ENCODE measurements at regions not wholly inside any gene's neighbourhood (a gene's known extent, or its start where the extent isn't known, plus 50 kb on each side); places are given as distances from the start of the nearest gene placed in this dataset.
"Not testable (repeated sequence)": the region's sequence is repeated elsewhere in the genome, so short reads cannot be mapped to it uniquely, and the experiment has no call there.

DNA sequence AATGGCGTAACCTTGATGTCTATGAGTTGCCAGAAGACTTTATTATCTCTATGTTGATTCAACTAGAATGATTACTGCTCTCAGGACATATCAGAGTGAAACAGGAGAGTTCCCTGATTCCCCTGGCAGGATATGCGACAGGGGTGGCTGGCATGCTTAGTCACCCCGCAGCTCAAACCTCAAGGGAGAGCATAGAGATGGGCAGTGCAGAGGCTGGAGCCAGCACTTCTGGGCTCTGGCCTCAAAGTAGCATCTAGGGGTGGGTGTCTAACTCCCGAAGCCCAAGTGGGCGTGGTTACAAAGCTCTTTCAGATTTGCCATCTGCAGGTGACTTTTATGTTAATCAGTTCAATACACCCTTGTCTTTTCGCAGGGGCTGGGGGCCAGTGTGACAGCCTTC lies 391.6 kb downstream of the ADCYAP1 start:
- DNase-seq (ENCODE audit: low spot score): no peak

DNA sequence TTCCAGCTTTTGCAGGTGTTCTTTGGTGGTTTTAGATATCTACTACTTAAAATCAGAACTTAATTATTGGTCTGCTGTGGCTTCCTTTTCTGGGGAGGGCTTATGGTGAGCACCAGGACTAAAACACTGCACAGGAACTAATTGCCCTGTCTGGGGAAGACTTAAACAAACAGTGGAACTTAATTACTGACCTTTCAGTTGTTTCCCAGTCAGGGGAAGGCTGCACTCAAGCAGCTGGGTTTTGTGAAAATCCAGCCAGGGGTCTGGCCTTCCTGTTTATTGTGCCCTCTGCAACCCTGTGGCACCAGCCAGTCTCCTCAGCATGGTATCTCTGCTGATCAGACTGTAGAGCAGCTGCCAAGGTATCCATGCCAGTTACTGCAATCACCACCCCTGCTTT lies 398.2 kb downstream of the ADCYAP1 start:
- DNase-seq (ENCODE audit: low spot score): no peak

- DNase-seq (ENCODE audit: low spot score): no peak
Observed at GRCh38 chr18:1304392-1304992, 399.8 kb downstream of the ADCYAP1 start.

DNA sequence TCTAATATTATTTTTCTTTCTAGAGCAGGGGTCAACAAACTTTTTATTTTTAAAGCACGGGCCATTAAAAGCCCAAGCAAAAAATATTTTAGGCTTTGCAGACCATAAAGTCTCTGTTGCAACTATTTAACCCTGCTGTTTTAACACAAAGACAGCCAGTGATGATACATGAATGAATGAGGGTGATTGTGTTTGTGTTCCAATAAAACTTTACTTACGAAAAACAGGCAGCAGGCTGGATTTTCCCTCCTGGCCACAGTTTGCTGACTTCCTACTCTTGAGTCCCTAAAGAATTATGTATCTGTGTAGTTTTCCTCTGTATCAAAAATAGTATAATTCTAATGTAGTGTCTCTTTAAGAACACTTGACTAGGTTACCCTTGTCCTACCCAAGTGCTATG lies 402.0 kb downstream of the ADCYAP1 start:
- no peak for DNase-seq (ENCODE audit: low spot score)

- DNase-seq (ENCODE audit: low spot score): no peak
Observed at GRCh38 chr18:1308686-1309085, 404.0 kb downstream of the ADCYAP1 start.

DNA sequence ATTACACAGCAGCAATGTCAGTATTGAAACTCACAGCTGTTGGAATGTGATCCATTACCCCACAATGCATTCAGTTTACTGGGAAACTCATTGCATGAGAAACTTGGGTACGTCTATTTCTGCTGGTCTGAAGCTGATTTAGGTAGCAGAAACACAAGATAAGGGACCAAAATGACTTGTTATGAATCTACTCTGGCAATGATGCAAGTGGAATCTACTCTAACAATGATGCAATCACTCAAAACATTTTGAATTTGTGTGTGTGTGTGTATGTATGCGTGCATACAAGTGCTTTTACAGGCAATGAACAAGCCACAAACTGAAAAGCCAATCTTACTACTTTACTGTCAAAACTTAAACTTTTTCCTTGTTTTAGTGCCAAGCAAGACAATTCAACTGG lies 406.7 kb downstream of the ADCYAP1 start:
- DNase-seq (ENCODE audit: low spot score): no peak

GRCh38 chr18:1335345-1335744 lies 430.7 kb downstream of the ADCYAP1 start:
- not testable (repeated sequence) for DNase-seq (ENCODE audit: low spot score)

DNA sequence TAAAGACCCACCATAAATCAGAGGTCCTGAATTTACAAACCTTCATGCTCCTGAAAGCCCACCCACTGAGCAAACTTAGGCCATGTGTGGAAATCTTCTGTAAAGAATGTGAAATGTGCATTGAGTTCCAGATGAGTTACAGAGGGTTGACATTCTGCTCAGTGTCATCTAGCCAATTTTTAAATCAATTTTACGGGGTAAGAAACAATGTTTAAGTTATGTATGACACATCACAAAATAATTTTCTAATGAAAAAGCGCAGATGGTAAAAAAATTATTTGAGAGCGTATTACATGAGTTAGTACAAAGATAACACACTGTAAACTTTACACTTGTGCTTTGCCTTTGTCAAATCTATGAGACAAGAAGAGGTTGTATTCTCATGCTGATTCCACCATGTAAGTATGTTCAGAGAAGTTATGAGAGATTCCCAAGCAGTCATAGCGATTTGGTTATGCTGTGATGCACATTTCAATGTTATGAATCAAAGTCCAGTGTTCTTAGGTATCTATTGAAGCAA lies 446.3 kb downstream of the ADCYAP1 start:
- DNase-seq (ENCODE audit: low spot score): no peak

- DNase-seq (ENCODE audit: low spot score): no peak
Observed at GRCh38 chr18:1353025-1353424, 448.4 kb downstream of the ADCYAP1 start.

DNA sequence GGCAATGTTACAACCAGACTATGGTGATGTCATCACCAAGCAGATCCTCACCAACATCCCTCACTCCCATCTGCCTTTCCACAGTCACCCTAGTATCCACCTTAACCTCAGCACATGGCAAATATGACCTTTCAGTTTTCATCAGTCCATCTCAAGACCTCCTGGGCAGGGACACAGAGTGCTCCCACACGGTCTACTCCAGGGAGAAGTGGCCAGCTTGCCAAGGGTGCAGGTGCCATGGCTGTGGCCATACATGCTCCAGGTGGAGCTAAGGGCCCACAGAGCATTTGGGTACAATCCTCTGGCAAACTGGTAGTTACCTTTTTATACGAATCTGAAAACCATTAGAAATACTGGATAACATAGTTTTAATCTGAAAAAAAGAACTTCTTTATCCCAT lies 453.1 kb downstream of the ADCYAP1 start:
- no peak for DNase-seq (ENCODE audit: low spot score)

DNA sequence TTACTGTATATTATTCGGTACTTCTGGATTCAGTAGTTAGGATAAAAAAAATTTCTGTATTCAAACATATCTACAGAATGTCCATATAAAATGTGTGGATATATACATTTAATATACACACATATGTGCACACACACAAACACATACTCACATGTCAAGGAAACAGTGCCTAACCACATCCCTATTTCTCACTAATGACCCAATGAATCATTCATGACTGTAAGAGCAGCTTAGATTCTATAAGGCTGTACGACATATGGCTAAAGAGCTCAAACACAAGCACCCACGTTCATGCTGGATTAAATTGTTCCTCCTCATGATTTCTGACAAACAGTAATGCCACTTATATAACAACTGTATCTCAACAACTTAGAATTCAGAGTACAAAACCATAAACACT lies 457.3 kb downstream of the ADCYAP1 start:
- DNase-seq (ENCODE audit: low spot score): no peak

DNA sequence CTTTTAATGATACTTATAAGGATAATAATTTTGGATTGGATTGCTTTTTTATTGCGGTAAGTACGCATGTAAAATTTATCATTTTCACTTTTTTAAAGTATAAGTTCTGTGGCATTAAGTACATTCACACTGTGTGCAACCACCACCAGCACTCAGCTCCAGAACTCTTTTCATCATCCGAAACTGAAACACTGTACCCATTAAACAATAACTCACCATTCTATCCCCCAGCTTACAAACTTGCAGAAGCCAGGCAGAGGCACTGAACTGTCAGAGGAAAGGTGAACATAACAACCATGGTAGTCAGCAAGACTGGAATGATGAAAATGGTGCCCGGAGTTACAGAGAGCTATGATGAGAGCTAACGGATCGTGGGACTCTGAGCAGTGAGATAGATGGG lies 465.9 kb downstream of the ADCYAP1 start:
- DNase-seq (ENCODE audit: low spot score): no peak

DNA sequence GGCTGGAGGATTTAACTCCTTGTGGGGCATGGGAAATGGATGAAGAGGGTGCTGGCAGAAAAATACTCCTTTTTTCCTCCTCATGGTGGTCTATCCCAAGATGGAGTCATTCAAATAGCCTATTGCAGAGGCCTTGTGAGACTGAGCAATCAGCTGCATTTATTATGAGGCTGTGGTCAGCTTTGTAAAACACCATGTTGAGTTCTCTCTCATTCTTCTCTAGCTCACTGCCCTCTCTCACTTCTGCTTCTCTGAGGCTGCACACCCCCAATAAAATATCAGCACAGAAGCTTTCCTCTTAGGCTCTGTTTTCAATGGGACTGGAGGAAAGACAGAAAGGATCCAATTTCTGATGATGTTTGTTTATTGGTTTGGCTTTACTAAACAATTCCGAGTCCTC lies 467.1 kb downstream of the ADCYAP1 start:
- no peak for DNase-seq (ENCODE audit: low spot score)

GRCh38 chr18:1383465-1383864 lies 478.8 kb downstream of the ADCYAP1 start:
- no peak for DNase-seq (ENCODE audit: low spot score)

DNA sequence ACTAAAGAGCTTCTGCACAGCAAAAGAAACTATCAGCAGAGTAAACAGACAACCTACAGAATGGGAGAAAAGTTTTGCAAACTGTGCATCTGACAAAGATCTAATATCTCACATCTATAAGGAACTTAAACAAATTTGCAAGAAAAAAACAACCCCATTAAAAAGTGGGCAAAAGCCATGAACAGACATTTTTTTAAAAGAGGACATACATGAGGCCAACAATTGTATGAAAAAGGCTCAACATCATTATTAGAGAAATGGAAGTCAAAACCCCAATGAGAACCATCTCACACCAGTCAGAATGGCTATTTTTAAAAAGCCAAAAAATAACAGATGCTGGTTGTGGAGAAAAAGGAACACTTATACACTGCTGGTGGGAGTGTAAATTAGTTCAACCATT lies 483.8 kb downstream of the ADCYAP1 start:
- DNase-seq (ENCODE audit: low spot score): not testable (repeated sequence)

DNA sequence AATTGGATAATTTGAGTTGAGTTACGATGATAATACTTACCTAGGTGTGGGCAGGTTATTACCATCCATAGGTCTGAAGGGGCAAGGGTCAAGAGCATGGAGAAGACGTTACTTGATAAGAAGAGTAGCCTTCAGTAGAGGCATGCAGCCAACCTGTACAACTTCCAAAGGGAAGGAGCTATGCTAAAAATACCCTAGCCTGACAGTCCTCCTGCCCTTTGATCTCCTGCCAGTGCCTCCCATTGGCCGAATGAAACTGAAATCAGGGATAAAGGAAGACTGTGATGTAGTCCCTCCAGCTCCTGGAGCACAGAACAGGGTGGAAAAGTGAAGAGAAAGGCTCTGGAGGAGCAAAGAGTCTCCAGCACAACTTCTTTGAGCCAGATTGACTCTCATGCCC lies 487.4 kb downstream of the ADCYAP1 start:
- no peak for DNase-seq (ENCODE audit: low spot score)

DNA sequence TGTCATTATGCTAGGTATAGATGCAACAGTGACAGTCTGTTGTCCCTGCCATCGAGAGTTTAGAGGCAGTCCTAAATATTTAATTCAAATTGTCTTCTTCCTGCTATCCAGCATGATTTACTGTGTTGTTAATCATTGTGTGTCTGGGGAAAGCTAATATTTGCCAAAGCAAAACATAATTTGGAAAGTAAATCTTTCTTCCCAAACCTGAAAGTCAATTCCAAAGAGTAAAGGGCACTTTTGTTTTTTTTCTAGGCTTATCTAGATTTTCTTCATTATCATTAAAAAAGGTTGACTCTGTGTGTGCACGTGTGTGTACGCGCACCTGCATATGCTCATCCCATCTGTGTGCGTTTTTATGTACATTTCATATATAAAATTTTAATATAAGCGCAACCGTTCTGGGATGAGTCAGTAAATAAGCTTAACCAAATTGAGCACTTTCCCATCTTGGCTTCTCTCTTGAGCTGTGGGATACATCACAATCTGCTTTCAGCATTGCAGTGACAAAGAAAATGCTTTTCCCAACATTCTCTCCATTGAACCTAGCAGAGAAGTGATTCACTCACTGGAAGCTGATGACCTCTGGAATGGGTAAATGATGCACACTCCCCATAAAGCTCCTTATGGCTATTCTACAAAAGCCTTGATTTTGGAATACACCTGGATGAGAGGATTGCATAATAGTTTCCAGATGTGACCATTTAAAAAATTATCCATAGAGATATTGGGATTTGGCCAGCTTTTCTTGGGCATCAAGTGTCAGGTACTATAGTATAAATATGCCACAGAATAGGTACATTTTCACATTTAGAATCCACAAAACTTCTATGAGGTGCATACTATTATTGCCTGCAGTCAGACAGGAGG lies 488.4 kb downstream of the ADCYAP1 start:
- no peak for DNase-seq (ENCODE audit: low spot score)

GRCh38 chr18:1393929-1394328 lies 489.3 kb downstream of the ADCYAP1 start:
- DNase-seq (ENCODE audit: low spot score): no peak

- DNase-seq (ENCODE audit: low spot score): no peak
Observed at GRCh38 chr18:1394426-1394825, 489.8 kb downstream of the ADCYAP1 start.

- no peak for DNase-seq (ENCODE audit: low spot score)
Observed at GRCh38 chr18:1394966-1395365, 490.3 kb downstream of the ADCYAP1 start.

DNA sequence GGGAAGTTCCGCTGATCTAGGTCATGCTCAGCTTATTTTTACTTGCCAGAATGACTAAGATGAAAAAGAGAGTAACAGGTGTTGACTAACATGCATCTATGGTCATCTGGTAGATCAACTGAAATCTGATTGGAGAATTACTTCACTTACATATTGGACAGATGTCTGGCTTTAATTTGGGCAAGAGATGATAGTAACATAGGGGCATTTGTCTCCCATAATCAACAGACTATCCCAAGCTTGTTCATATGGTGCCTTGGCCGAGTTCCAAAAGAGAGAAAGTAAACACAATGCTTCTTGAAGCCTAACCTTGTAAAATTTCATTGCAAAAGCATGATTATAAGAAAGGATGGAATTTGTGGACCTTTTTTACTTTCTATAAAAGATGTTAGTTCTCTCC lies 503.7 kb downstream of the ADCYAP1 start:
- no peak for DNase-seq (ENCODE audit: low spot score)

DNA sequence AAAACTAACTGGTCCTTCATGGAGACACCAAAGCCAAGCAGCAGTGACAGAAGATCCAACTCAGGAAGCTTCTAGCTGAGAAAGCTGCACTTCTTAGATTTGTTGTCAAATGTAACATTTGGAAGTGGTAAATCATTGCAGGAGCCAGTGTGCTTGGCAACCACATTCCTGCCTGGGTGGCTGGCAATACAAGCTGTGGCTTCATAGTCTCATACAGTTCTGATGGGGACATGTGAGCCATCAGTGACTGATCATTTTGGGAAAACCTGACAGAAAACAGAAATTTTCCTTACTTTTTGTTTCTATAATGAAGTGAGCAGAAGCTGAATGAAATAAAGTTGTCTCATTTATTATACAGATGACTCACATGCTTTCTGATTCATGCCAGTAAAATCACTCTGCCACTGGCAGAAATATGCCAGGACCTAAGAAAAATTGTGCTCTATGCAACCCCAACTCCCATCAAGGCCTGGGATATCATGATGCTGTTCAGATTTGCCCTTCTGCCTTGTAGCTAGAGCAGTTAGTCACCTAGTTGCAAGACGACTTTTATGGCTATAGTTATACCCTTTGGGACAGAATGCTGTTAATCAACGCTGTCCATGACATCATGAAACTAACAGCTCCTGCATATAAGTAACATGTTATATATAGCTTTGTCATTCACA lies 508.1 kb downstream of the ADCYAP1 start:
- no peak for DNase-seq (ENCODE audit: low spot score)

- DNase-seq (ENCODE audit: low spot score): no peak
Observed at GRCh38 chr18:1413323-1413675, 508.6 kb downstream of the ADCYAP1 start.

All from hematopoietic multipotent progenitor cell treated with erythropoietin and hydrocortisone succinate and interleukin-3 and kit ligand, for 17 days (in vitro differentiated cells).